Activated CD8-positive, alpha-beta memory T cell treated with anti-CD3 and anti-CD28 coated beads for 1 hour (primary cell): ENCODE measurements at regions not wholly inside any gene's neighbourhood (a gene's known extent, or its start where the extent isn't known, plus 50 kb on each side); places are given as distances from the start of the nearest gene placed in this dataset.

Experiments used
- DNase-seq, 2 donors: peaks; one replicate each; pipeline ENCODE4 v3.0.0-alpha.2; 2020; ENCODE audit warnings: low read depth in 1 of 2; ENCODE audit errors: extremely low read depth in 1 of 2

DNA sequence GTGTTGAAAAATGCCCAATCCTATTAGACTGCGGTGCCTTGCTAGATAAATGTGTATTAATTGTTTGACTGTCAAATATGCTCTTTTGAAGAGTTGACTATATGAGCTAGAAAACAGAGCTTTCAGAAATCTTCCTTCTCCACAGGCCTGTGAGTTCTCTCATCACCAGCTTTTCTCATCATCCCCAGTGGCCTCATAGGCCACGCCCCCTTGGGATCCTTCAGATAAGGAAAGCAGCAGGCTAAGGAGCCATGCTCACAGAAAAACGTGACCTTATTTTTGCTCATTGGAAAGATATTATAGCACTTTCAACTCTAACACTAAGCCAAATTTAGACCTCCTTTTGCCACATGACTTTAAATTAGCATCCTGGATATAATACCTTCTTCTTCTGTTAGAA, 514.4 kb upstream of the ARRDC4 start:
- DNase-seq, result no peak

DNA sequence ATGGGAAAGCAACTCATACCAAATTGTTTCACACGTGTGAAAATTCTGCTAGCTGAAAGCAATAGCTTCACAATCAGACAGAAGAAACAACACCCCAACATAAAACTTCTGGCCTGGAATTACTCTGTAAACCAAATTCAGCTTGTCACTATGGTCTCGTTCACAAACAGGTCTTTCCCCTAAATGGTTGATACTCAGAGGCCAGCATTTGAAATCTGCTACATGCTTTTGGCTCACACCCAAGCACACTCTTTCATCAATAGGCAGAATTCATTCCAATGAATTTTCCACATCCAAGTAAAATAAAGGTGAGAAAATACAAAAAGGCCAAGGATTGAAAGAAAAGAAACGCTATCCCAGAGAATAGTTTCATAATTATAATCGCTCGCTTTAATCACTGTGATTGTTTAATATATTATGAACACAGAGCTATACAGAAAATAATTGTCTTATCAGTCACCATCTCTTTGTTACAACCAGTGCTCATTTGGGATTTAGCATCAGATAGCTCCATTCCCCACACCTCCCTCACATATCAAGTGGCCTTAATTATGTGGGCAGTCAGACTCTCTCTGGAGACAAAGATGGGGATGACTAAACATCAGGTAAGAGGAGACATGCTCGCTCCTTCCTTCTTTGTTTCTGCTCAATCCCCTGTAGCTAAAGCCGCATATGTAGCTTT, 503.8 kb upstream of the ARRDC4 start:
- no peak for DNase-seq

DNA sequence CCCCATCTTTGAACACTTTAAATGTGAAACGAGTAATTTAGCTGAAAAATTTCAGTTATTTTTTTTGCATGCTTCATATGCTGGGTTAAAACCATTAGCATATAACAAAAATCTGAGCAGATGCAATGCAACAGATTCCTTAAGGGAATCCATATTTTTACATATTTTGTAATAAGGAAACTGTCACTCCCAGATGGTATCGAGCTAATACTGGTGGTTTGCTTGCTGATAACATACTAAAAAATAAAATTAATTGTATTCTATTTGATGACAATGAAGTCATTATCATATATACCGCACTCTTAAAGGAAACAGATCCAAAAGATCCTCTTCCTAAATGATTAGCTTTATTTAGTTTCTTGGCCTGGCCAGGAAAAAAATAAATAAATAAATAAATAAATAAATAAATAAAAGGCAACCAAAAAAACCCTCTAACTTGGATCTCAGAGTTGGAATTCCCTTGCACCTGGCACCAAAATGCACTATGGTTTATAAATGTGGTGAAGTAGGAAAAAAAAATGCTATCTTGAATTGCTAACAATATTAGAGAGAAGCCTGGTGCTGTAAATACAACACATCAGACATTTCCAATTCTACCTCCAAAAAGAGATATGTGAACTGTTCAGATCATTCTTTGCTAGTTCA, 503.2 kb upstream of the ARRDC4 start:
- no peak for DNase-seq

DNA sequence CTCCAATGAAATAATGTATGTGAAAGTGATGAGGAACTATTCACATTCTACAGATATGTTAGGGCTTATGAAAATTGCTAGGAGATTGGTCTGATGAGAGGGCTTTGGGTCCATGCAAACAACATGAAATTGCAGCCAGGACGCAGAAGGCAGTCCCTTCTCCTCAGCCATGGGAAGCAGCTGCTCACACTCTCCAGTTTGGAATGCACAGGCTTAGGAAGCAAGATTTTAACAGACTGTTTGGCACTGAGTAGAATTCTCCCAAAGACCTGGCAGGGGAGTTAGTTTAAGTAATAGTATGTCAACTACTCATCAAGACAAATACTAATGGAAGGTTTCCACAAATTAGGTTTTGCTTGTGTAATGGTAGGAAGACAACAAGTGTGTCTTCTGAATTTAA, 500.7 kb upstream of the ARRDC4 start:
- DNase-seq, result no peak

DNA sequence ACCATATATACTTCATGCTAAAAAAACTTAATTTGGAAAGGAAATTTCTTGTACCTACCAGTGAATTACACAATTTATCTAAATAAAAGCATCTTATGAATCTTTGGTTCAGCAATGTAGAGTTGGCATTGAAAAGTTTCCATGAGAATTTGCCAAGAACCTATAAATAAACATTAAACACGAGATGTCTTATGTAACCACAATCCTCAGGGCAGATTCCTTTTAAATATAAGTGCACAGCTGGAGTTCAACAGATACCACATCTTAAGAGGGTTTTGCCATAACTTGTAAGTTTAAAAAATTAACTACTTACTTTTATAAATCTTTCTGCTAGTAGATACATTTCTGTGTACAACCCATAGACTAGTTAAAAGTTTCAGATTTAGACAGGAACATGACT, 499.3 kb upstream of the ARRDC4 start:
- no peak for DNase-seq

DNA sequence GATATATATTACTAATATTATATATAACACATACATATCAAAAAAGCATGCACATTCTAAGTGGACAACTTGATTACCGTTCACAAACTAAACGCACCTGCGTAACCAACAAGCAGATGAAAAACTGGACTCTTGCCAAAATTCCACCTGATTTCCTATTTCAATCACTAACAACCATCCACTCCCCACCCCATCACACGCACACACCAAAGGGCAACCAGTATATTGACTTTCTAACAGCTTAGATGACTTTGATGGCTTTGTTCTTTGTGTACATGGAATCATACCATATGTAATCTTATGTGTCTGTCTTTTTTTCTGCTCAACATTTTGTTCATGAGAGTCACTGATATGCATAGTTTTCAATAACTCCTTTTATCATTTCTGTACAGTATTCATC, 496.8 kb upstream of the ARRDC4 start:
- no peak for DNase-seq

DNA sequence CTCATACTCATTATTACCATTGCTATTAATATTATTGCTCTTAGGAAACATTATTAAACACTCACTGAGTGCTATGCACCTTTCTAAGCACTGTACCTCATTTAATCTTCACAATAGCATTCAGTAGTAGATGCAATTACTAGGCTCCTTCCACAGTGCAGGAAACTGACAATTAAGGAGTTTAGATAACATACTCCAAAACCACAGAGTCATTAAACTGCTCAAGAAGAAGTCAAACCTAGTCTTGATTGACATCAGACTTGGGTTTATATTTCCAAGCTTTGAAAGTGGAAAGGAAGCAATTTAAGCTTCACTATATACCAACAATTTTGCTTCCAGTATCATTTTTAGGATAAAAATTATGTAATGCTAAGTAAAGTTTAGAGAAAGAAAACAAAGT, 490.1 kb upstream of the ARRDC4 start:
- no peak for DNase-seq

DNA sequence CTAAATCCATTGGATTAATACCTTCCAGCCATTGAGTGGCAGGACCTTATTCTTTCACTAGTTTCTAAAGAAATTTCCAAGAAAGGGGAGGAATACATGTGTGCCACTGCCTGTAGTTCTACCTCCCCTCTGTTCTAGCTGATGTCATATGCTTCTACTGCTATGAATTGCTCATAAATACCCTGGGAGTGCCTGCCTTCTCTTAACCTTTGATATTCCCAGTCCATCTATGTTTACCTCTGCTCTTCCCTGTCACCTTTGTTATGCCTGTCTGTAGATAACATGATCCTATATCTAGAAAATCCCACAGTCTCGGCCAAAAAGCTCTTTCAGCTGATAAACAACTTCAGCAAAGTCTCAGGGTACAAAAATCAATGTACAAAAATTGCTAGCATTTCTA, 486.9 kb upstream of the ARRDC4 start:
- no peak for DNase-seq

DNA sequence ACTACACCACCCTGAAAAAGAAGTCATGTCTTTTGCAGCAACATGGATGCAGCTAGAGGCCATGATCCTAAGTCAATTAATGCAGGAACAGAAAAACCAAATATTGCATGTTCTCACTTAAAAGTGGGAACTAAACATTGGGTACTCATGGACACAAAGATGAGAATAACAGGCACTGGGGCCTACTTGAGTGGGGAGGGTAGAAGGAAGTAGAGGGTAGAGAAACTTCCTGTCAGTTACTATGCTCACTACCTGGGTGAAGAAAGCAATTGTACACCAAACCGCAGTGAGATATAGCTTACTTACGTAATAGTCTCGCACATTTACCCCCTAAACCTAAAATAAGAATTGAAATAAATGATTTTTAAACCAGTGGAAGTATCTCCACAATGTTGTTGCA, 480.5 kb upstream of the ARRDC4 start:
- DNase-seq, result no peak

DNA sequence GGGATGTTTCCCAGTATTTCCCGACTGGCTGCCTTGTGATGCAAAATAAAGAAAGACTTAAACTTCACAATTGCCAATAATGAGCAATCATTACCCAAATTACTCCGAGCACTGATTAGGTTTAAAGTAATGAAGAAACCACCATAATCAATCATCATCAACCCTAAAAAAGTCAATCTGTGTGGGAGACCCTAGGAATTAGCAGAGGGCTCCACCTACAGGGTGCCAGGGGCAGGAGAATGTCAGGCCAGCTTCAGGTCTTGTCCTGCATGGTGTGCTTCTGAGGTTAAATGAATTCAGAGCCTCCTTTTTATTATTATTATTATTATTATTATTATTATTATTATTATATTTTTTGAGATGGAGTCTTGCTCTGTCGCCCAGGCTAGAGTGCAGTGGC, 478.0 kb upstream of the ARRDC4 start:
- no peak for DNase-seq

DNA sequence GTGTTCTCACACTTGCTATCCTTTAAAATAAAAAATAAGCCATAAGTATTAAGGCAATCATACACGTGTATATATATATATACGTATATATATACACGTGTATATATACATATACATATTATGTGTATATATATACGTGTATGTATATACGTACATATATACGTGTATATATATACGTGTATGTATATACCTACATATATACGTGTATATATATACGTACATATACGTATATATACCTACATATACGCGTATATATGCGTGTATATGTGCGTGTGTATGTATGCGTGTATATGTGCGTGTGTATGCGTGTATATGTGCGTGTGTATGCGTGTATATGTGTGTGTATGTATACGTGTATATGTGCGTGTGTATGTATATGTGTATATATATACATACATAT, 477.3 kb upstream of the ARRDC4 start:
- DNase-seq, result no peak

DNA sequence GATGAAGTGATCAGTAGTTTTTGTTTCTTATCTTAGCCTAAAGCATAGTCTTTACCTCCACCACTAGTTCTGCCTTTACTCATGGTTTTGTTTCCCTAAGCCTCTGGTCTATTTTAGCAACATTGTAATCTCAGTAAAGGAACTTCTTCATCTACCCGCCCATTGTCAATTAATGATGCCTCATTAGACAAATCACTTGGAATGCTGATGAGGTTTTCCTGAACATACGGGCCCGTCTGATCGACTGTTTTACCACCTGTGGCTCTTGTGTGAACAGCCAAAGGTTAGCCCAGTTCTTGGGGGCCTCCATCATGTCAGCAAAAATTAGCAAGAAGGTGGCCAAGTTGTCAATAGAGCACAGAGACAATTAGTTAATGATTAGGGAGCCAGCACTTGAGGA, 470.1 kb upstream of the ARRDC4 start:
- DNase-seq, result no peak

DNA sequence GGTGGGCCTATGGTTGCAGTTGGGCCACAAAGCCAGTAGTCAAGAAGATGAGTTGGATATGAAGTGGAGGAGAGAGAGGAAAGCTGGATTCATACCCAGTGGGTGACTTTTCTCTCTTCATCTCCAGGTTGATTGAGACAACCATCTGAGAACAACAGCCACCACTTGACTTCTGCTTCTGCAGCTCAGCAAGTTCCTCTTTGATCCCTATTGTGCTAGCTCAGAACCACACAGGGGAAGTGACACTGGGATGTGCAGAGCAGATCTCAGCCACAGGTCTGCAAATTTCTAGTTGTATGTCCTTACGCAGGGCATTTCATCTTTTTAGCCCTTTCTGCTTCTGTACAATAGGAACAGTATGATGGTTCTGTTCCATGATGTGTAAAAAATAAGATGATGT, 459.2 kb upstream of the ARRDC4 start:
- DNase-seq, result no peak

DNA sequence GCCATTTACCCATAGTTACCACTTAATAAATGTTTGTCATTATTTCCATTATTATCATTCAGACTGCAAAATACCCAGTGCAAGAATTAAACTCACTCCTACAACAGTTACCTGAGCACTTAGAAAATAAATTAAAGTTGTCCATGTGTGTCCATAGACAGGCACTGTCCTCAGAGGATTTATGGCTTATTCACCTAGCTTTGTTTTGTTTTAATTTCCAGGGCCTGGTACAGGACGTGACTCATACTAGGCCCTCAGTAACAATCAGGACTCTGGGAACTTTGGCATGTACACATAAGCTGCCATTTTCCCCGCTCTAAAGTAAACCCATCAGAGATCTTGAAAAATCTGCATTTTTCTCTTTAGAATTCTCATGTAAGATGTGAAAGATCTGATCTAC, 458.5 kb upstream of the ARRDC4 start:
- DNase-seq, result no peak

DNA sequence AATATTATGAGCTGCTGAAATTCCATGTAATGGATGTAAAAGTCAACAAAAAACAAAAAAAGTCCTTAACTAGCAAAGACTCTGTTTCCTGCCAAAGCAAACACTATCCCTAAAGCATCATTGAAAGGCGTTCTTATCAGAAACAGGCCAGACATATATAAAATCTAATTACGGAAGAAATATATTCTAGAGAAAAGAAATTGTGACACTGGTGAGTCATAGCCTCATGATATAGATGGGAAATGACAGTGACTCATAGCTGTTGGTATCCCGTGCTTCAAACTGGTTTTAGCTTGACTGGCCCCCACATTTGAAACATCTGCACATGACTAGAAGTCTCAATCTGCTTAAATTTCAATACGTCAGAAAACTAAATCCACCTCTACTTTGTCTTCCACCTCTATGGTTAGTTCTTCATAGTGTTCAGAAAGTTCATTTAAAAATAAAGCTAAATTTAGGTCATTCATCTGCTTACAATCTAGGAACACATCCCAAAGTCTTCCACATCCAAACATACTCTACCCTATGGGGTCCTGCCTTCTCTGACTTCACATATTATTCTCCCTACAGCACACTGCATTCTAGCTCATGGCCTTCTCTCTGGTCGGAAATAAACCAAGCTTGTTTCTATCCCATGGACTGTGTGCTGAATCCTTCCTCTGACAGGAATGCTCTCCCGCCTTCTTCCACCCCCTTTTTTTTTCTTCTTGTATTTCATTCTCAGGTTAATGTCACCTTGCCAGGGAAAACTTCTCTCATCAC, 456.3 kb upstream of the ARRDC4 start:
- DNase-seq, result no peak

DNA sequence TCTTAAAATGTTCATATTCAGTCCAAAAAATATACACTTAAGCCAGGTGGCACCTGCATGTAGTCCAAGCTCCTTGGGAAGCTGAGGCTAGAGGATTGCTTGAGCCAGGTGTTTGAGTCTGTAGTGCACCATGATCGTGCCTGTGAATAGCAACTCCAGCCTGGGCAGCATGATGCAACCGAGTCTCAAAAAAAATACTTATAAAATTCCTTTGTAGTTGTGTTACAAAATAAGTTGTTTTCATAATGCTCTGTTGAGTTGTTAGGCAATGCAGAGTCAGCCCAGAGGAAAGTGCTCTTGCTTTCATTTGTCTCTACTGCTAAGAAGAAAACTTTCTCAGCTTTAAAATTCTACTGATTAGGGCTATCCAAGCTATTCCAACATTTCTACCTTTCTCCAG, 442.8 kb upstream of the ARRDC4 start:
- no peak for DNase-seq

DNA sequence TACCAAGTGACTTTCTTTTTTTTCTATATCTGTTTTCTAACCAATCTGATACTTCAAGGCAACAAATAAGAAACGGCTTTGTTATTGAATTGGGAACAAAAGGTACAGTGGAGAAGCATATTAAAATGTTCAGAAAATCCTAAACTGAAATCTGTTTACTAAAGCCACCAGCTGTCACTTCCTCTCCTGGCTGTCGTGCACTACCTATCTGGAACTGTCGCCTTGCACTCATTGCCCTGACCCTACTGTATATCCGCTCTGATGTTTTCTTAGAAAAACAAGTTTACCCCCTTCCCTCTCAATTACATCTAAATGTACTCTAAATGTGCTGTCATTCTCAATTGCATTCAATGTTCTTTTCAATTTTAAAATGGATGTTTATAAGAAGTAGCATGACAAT, 439.8 kb upstream of the ARRDC4 start:
- DNase-seq, result no peak

DNA sequence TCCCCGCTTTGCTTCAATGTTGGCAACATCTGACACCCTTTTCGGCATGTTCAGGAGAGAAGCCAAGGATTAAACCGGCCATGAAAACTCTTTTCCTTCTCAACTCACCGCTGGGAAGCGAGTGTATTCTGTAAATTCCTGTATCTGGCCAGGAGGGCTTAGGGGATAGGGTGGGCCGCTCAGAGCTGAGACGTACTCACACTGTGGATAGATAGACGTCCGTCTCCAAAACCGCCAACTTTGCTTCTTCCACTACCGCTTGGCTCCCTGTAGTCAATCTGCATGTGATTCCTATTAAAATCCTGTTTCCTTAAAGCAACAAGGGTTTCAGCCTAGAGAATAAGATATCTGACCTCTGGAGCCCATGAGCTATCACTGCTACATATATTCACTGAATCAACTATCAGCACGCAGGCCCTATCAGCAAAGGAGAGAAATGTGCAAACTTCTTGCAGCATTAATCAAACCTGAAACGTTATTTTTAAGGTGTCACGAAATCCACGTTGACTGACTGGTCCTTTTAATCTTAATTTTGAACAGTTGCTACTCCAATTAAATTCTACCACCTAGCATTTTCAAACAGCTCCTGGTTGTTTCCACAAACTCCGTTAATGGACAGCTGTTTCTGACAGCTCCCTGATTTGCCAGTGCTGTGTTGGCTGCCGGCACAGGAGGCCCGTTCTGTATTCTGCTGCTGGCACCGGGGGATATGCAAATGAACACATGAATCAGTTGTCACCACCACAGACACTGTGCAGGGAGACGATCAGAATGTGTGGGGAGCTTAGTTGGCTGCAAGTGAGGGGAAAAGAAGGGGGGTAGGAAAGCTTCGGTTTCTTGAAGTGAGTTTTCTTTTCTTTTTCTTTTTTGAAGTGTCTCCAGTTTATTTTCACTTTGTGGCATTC, 438.9 kb upstream of the ARRDC4 start:
- no peak for DNase-seq

DNA sequence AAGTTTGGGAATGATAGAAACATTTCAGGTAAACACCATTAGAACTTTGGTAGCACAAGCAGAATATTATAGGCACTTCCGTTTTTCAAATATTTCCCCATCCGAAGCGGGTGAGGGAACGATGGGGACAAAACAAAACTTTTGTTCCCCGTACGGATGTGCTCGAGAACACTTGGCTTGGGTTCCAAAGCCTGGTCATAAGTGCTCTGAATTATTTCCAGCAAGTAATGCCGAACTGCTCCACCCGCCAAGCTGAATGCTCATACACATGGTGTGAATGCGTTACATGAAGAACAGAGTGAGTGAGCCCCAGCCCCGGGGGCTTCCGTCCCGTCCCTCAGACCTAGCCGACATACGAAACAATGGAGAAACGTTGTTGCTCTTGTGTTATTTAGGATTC, 438.2 kb upstream of the ARRDC4 start:
- no peak for DNase-seq

DNA sequence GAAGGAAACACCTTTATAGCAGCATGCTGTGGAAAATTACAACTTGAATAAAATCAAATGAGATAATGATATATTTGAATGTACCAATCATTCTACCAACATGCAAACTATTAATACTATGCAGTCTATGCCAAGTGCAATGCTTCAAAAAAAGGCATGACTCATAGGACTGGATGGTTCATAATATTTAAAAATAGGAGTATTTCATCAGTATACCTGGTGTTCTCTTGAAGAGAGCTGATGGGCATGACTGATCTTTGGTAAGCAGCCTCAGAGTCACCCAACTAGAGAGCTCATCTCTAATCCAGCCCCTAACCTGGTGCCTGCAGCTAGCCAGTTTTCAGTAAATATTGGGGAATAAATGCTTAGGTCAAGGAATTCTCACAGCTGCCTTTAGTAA, 434.7 kb upstream of the ARRDC4 start:
- no peak for DNase-seq

DNA sequence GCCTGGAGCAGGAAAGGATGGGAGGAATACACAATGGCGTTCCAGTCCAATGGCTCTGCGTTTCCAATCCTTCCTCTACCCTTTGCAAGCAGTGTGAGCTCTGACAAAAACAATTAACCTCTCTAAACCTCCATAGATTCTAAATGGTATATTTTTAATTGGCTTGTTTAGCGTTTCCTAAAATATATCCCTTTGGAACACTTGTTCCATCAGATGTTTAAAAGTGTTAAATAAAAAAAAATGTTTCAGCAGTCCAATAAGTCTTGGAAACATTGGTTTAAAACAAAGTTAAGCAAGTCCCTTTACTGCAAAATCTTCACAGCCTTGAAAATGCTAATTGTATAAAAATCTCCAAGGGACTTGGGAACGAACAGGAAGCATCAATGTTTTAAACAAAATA, 432.3 kb upstream of the ARRDC4 start:
- DNase-seq, result no peak
